Thyroid gland (tissue), 4 donors: ENCODE measurements at regions not wholly inside any gene's neighbourhood (a gene's known extent, or its start where the extent isn't known, plus 50 kb on each side); places are given as distances from the start of the nearest gene placed in this dataset.

Source experiments
- POLR2A ChIP-seq, 2 donors: fragments of 450-650 bp; IDR thresholded peaks; one replicate each; pipeline ENCODE4 v1.6.1; 2017; ENCODE audit warnings: antibody characterized with exemption in 2 of 2, mild to moderate bottlenecking in 2 of 2, moderate library complexity in 1 of 2
- TF ChIP-seq, protein P1 (sequence below), 6 experiments: fragments of 200-600 bp in 3 of 6; fragments of 450-650 bp in 3 of 6; sonication (generic) in 3 of 6; IDR thresholded peaks; one replicate each; pipeline ENCODE4 v1.5.1; 2016 to 2019; ENCODE audit warnings: antibody characterized with exemption in 6 of 6, mild to moderate bottlenecking in 2 of 6, inconsistent platforms in 1 of 6, moderate library complexity in 1 of 6

DNA sequence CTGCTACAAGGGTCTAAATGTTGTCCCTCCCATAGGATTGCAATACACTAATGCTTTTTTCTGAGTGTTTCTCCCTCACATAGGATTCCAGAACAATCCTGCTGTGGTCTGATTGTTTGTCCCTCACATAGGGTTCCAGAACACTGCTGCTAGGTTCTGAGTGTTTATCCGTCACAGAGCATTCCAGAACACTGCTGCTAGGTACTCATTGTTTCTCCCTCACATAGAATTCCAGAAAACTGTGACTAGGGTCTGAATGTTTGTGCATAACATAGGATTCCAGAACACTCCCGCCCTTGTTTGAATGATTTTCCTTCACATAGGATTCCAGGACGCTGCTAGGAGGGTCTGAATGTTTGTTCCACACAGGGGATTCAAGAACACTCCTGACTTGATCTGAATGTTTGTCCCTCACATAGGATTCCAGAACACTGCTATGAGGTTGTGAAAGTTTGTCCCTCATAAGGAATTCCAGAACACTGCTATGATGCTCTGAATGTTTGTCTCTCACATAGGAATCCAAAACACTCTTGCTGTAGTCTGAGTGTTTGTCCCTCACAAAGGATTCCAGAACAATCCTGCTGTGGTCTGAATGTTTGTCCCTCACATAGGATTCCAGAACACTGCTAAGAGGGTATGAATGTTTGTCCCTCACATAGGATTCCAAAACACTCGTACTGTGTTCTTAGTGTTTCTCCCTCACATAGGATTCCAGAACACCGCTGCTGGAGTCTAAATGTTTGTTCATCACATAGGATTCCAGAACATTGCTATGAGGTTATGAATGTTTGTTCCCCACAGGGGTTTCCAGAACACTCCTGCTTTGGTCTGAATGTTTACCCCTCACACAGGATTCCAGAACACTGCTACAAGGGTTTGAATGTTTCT lies 213.5 kb downstream of the FOXD4L6 start:
- TF ChIP-seq, protein P1, sequence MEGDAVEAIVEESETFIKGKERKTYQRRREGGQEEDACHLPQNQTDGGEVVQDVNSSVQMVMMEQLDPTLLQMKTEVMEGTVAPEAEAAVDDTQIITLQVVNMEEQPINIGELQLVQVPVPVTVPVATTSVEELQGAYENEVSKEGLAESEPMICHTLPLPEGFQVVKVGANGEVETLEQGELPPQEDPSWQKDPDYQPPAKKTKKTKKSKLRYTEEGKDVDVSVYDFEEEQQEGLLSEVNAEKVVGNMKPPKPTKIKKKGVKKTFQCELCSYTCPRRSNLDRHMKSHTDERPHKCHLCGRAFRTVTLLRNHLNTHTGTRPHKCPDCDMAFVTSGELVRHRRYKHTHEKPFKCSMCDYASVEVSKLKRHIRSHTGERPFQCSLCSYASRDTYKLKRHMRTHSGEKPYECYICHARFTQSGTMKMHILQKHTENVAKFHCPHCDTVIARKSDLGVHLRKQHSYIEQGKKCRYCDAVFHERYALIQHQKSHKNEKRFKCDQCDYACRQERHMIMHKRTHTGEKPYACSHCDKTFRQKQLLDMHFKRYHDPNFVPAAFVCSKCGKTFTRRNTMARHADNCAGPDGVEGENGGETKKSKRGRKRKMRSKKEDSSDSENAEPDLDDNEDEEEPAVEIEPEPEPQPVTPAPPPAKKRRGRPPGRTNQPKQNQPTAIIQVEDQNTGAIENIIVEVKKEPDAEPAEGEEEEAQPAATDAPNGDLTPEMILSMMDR (IDR thresholded peaks at IDR 0.05), result no peak
- no peak for TF ChIP-seq POLR2A (IDR thresholded peaks at IDR 0.05)
